ENCODE measurements at regions not wholly inside any gene's neighbourhood (a gene's known extent, or its start where the extent isn't known, plus 50 kb on each side); places are given as distances from the start of the nearest gene placed in this dataset.

GRCh38 chr6:40753675-40754448, 166.7 kb upstream of the LRFN2 start:
- no peak overlapping the region; the same call in 1 of the 2 replicates for H2BK15ac ChIP-seq (ENCODE audit: low read length)
- H2BK120ac ChIP-seq (replicated peaks; ENCODE audit: low read depth, low read length) = no peak overlapping the region
- H3K9ac ChIP-seq (replicated peaks in 1 of 4; ENCODE audit: extremely low read depth in 1 of 4, low read depth in 3 of 4, low read length in 3 of 4) = no peak overlapping the region
- ChIA-PET POLR2A (ENCODE audit: partially characterized antibody) (interaction anchor here (0.6 kb wide), 1 partner anchor 107 kb away, joined by 4 read pairs; no protein-coding TSS in a partner anchor), CTCF (ENCODE audit: partially characterized antibody) (interaction anchor here (0.7 to 0.9 kb wide), 2 partner anchors 19 to 72 kb away, joined by 3 read pairs; no protein-coding TSS in a partner anchor)
- 0 out of 2 replicates have a peak overlapping the region, but pooled peaks have one; percentile 62 for H2AFZ ChIP-seq (ENCODE audit: low read length)
- H4K91ac ChIP-seq (replicated peaks; ENCODE audit: insufficient read length, low read length) = no peak overlapping the region
- H3K23ac ChIP-seq (ENCODE audit: insufficient read length) = no peak overlapping the region
- no peak for DNase-seq (ENCODE audit: low read depth in 1 of 2, low spot score in 2 of 2)
- H3K18ac ChIP-seq (ENCODE audit: extremely low read depth, low read length) = no peak overlapping the region; the same call in 1 of the 2 replicates
- H3K23me2 ChIP-seq (ENCODE audit: low read depth, low read length) = peaks cover 5% of the 10 kb centered on the region; the same call in 1 of the 2 replicates
- peak overlapping the region in 1 of 4 experiments; percentile 53; a peak in 2 of 8 replicates for H3K4me3 ChIP-seq (ENCODE audit: extremely low read depth in 1 of 4, insufficient read depth in 2 of 4, low read depth in 3 of 4, low read length in 4 of 4)
- no peak for TF ChIP-seq JUN (IDR thresholded peaks at IDR 0.05; ENCODE audit: low read depth, low read length)
- no peak for TF ChIP-seq RBBP5 (IDR thresholded peaks at IDR 0.05; ENCODE audit: borderline replicate concordance, low read depth, low read length)
- no peak for TF ChIP-seq SP1 (IDR thresholded peaks at IDR 0.05; ENCODE audit: low read depth, low read length)
- TF ChIP-seq CBX5 (IDR thresholded peaks at IDR 0.05; ENCODE audit: low read depth, low read length) = no peak
- no peak for TF ChIP-seq HDAC2 (IDR thresholded peaks at IDR 0.05; ENCODE audit: borderline replicate concordance in 1 of 2, low read depth in 2 of 2, low read length in 2 of 2)
- TF ChIP-seq BACH1 (IDR thresholded peaks at IDR 0.05; ENCODE audit: low read length) = no peak
- no peak for TF ChIP-seq SP4 (IDR thresholded peaks at IDR 0.05; ENCODE audit: low read length)
- no peak for TF ChIP-seq KDM1A (IDR thresholded peaks at IDR 0.05; ENCODE audit: borderline replicate concordance, low read length)
- TF ChIP-seq NRF1 (IDR thresholded peaks at IDR 0.05; ENCODE audit: low read depth, low read length) = no peak
- TF ChIP-seq CREB1 (IDR thresholded peaks at IDR 0.05) = no peak
- TF ChIP-seq CEBPB (IDR thresholded peaks at IDR 0.05; ENCODE audit: low read depth, low read length) = no peak
- no peak for TF ChIP-seq HDAC6 (IDR thresholded peaks at IDR 0.05; ENCODE audit: low read depth, low read length)
- H3K79me2 ChIP-seq (ENCODE audit: control insufficient read depth in 1 of 2, insufficient read depth in 2 of 2, low read length in 2 of 2) = no peaks in the 10 kb centered on the region
- H3K4me2 ChIP-seq (ENCODE audit: insufficient read depth in 1 of 2, low read depth in 2 of 2, low read length in 2 of 2) = peak overlapping the region; percentile 62 to 65
- no peak overlapping the region for H4K8ac ChIP-seq (ENCODE audit: extremely low read depth, insufficient read depth, low read length)
- H4K5ac ChIP-seq (ENCODE audit: insufficient read length, low read depth, low read length) = no peak overlapping the region
- H2AK5ac ChIP-seq (ENCODE audit: low read depth, low read length) = no peak overlapping the region
- H2BK20ac ChIP-seq (ENCODE audit: low read length) = no peak overlapping the region
- H2BK5ac ChIP-seq (ENCODE audit: low read depth, low read length) = no peak overlapping the region
- no peaks in the 10 kb centered on the region for H3K36me3 ChIP-seq (ENCODE audit: control insufficient read depth in 2 of 4, insufficient read depth in 4 of 4, low read length in 3 of 4)
- H3K27ac ChIP-seq (ENCODE audit: low read depth, low read length) = no peak overlapping the region
- H4K20me1 ChIP-seq (replicated peaks in 1 of 2; ENCODE audit: control insufficient read depth in 1 of 2, insufficient read depth in 2 of 2, low read length in 2 of 2) = no peaks in the 10 kb centered on the region
- H2BK12ac ChIP-seq (ENCODE audit: low read depth, low read length) = no peak overlapping the region
- peaks cover 0 to 10% (median 7%) of the 10 kb centered on the region in 4 experiments; a peak in 6 of 7 replicates for H3K4me1 ChIP-seq (replicated peaks in 1 of 4; ENCODE audit: control insufficient read depth in 3 of 4, insufficient read depth in 4 of 4, low read length in 3 of 4)
- H3K14ac ChIP-seq (ENCODE audit: insufficient read length) = no peak overlapping the region
- H3K27me3 ChIP-seq (replicated peaks in 1 of 4; ENCODE audit: control insufficient read depth in 3 of 4, extremely low read depth in 1 of 4, insufficient read depth in 3 of 4, low read length in 3 of 4) = peaks cover 1 to 39% (median 24%) of the 10 kb centered on the region in 4 experiments; a peak in 6 of 7 replicates
- no peak for FAIRE-seq
- H3K4ac ChIP-seq (replicated peaks; ENCODE audit: insufficient read length, low read depth, low read length) = no peak overlapping the region
- WGBS, 2 experiments (ENCODE audit: extremely low coverage in 1 of 2, insufficient coverage in 1 of 2, insufficient read length in 1 of 2, insufficient replicate concordance in 2 of 2, low coverage in 1 of 2, low lambda C conversion rate in 2 of 2, missing lambda C conversion rate in 1 of 2) = 81% methylated on average over 3 of the region's 3 CpGs; no CpG with 5 or more reads in 1 of the 2 experiments
- no peak overlapping the region for H3K56ac ChIP-seq (replicated peaks; ENCODE audit: insufficient read length, low read depth, low read length)
- H3K9me3 ChIP-seq (ENCODE audit: insufficient read depth in 2 of 2, low read depth in 1 of 2, low read length in 1 of 2) = no peaks in the 10 kb centered on the region
- no peaks in the 10 kb centered on the region for H3K79me1 ChIP-seq (ENCODE audit: low read depth, low read length)
